ENCODE measurements at regions not wholly inside any gene's neighbourhood (a gene's known extent, or its start where the extent isn't known, plus 50 kb on each side); places are given as distances from the start of the nearest gene placed in this dataset.

DNA sequence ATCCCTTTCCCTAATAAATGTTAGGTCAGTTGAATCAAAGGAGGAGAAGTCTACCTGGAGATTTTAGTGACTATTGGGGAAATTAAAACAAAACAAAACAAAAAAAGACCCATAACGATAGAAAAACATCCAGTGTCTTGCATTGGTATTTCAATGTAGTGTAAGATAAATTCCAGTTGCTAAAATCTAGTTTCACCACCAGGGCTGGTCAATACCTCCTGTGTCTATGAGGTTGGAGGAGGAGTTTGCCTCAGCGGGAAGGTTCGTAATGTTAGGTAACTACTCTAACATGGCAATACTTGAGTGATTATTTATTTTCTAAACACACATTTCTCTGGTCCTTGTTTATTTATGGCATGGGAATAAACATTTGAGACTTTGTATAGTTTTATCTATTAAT is 483.2 kb downstream of the FGF9 start:
- no peaks in the 10 kb centered on the region for H3K36me3 Mint-ChIP-seq (ENCODE audit: unreplicated experiment)
- no peaks in the 10 kb centered on the region for H3K4me1 Mint-ChIP-seq (ENCODE audit: low read depth, unreplicated experiment)
- H3K9me3 Mint-ChIP-seq (ENCODE audit: unreplicated experiment), result no peaks in the 10 kb centered on the region
- DNase-seq, result no peak
- H3K27me3 Mint-ChIP-seq (ENCODE audit: unreplicated experiment), result no peaks in the 10 kb centered on the region
- H3K4me3 Mint-ChIP-seq (ENCODE audit: unreplicated experiment), result no peak overlapping the region
- TF ChIP-seq, protein P1, sequence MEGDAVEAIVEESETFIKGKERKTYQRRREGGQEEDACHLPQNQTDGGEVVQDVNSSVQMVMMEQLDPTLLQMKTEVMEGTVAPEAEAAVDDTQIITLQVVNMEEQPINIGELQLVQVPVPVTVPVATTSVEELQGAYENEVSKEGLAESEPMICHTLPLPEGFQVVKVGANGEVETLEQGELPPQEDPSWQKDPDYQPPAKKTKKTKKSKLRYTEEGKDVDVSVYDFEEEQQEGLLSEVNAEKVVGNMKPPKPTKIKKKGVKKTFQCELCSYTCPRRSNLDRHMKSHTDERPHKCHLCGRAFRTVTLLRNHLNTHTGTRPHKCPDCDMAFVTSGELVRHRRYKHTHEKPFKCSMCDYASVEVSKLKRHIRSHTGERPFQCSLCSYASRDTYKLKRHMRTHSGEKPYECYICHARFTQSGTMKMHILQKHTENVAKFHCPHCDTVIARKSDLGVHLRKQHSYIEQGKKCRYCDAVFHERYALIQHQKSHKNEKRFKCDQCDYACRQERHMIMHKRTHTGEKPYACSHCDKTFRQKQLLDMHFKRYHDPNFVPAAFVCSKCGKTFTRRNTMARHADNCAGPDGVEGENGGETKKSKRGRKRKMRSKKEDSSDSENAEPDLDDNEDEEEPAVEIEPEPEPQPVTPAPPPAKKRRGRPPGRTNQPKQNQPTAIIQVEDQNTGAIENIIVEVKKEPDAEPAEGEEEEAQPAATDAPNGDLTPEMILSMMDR (IDR thresholded peaks at IDR 0.05; ENCODE audit: partially characterized antibody, unreplicated experiment), result no peak
- H3K27ac Mint-ChIP-seq (ENCODE audit: unreplicated experiment), result no peak overlapping the region

DNA sequence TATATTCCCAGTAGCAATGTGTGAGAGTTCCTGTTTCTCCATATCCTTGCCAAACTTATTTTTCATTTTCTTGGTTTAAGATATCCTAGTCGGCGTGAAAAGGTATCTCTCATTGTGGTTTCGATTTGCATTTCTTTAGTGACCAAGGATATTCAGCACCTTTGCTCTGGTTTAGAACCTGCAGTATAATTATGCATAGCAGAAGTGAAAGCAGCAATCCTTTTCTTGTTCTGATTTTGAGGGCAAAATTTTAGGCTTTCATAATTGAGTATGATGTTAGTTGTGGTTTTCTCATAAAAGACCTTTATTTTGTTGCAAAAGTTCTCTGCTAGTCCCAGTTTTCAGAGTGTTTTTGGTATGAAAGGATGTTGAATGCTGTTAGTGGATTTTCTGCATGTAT is 491.0 kb downstream of the FGF9 start:
- Mint-ChIP-seq H3K27me3 (ENCODE audit: unreplicated experiment) (no peaks in the 10 kb centered on the region), H3K36me3 (ENCODE audit: unreplicated experiment) (no peaks in the 10 kb centered on the region), H3K4me1 (ENCODE audit: low read depth, unreplicated experiment) (no peaks in the 10 kb centered on the region), H3K27ac (ENCODE audit: unreplicated experiment) (no peak overlapping the region), H3K4me3 (ENCODE audit: unreplicated experiment) (no peak overlapping the region), H3K9me3 (ENCODE audit: unreplicated experiment) (no peaks in the 10 kb centered on the region)
- no peak for DNase-seq
- TF ChIP-seq, protein P1 (IDR thresholded peaks at IDR 0.05; ENCODE audit: partially characterized antibody, unreplicated experiment), result no peak

DNA sequence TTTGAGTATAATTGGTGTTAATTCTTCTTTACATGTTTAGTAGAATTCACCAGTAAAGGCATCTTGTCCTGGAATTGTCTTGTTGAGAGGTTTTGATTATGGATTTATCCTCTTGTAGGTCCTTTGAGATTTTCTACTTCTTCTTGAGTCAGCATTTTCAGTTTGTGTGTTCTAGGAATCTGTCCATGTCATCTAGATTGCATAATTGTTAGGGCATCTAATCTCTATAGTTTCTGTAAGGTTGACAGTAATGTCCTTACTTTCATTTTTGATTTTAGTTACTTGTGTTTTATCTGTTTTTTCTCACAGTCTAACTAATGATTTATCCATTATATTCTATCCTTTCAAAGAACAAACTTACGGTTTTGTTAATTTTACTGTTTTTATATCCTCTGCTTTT is 492.0 kb downstream of the FGF9 start:
- no peaks in the 10 kb centered on the region for H3K9me3 Mint-ChIP-seq (ENCODE audit: unreplicated experiment)
- no peak for DNase-seq
- no peak overlapping the region for H3K4me3 Mint-ChIP-seq (ENCODE audit: unreplicated experiment)
- no peak overlapping the region for H3K27ac Mint-ChIP-seq (ENCODE audit: unreplicated experiment)
- TF ChIP-seq, protein P1 (IDR thresholded peaks at IDR 0.05; ENCODE audit: partially characterized antibody, unreplicated experiment), result no peak
- H3K4me1 Mint-ChIP-seq (ENCODE audit: low read depth, unreplicated experiment), result no peaks in the 10 kb centered on the region
- H3K27me3 Mint-ChIP-seq (ENCODE audit: unreplicated experiment), result no peaks in the 10 kb centered on the region
- H3K36me3 Mint-ChIP-seq (ENCODE audit: unreplicated experiment), result no peaks in the 10 kb centered on the region

DNA sequence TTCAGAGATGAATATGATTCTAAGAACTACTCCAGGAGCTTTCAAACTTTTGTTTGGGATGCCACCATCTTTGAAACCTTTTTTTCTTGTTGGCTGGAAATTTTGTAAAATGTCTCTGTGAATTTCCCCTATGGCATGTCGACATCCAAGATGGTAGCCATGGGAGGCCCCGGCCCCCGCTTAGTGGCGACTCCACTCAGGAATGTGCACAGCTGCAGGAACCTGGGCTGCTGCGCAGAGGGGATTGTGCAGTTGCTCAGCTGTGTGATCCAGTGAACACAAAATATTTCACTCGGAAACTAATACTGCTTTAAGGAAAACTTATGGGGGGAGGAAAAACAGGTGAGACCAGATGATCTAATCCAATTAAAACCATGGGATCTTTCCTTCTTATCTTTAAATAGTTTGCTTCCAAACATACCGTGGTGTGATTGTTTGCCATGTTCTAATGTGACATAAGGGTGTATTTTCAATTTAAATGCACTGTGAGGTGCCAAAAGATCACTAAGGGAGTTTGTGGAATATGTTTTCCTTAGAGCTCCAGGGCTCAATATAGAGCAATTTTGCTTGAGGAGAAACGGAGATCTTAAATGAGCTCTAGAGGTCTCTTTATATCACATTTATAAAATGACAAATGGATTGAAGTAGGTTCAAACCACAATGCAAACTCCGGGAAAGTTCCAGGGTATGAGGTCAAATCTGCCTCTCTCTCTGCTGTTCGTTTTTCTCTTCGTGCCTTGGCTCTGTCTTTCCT is 497.7 kb downstream of the FGF9 start:
- Mint-ChIP-seq H3K9me3 (ENCODE audit: unreplicated experiment) (peaks cover 1% of the 10 kb centered on the region), H3K36me3 (ENCODE audit: unreplicated experiment) (no peaks in the 10 kb centered on the region), H3K4me1 (ENCODE audit: low read depth, unreplicated experiment) (no peaks in the 10 kb centered on the region), H3K4me3 (ENCODE audit: unreplicated experiment) (no peak overlapping the region), H3K27ac (ENCODE audit: unreplicated experiment) (no peak overlapping the region), H3K27me3 (ENCODE audit: unreplicated experiment) (no peaks in the 10 kb centered on the region)
- DNase-seq, result no peak
- TF ChIP-seq, protein P1 (IDR thresholded peaks at IDR 0.05; ENCODE audit: partially characterized antibody, unreplicated experiment), result no peak

DNA sequence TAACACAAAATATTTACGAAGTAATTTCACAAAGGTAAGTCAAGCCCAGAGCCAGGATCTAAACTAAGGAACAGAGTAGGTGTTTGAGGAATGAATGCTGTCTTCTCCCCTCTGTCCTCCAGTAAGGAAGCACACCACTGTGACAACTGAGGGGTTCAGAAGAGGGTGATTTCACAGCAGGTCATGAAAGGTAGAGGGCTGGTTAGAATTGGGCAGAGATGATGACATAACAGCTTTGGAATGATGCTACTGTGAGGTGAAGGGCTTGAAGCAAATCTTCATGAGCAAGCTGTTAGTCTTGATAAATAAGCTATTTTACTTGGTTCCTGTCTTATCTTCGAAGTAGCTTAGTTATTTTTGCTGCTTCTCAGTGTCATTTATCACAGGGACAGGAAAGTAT is 498.6 kb downstream of the FGF9 start:
- H3K27ac Mint-ChIP-seq (ENCODE audit: unreplicated experiment), result no peak overlapping the region
- H3K36me3 Mint-ChIP-seq (ENCODE audit: unreplicated experiment), result no peaks in the 10 kb centered on the region
- no peaks in the 10 kb centered on the region for H3K27me3 Mint-ChIP-seq (ENCODE audit: unreplicated experiment)
- TF ChIP-seq, protein P1 (IDR thresholded peaks at IDR 0.05; ENCODE audit: partially characterized antibody, unreplicated experiment), result no peak
- DNase-seq, result no peak
- H3K4me1 Mint-ChIP-seq (ENCODE audit: low read depth, unreplicated experiment), result no peaks in the 10 kb centered on the region
- H3K4me3 Mint-ChIP-seq (ENCODE audit: unreplicated experiment), result no peak overlapping the region
- peaks cover 1% of the 10 kb centered on the region for H3K9me3 Mint-ChIP-seq (ENCODE audit: unreplicated experiment)

All from glutamatergic neuron (in vitro differentiated cells).